ENCODE measurements at regions not wholly inside any gene's neighbourhood (a gene's known extent, or its start where the extent isn't known, plus 50 kb on each side); places are given as distances from the start of the nearest gene placed in this dataset.

GRCh38 chr1:184284900-184285299 lies 101.9 kb upstream of the C1orf21 start:
- DNase-seq: no peak

GRCh38 chr1:184285401-184286087 lies 101.3 kb upstream of the C1orf21 start:
- no peak for DNase-seq

GRCh38 chr1:184287001-184287400 lies 99.8 kb upstream of the C1orf21 start:
- no peak for DNase-seq

- no peak for DNase-seq
Measured at GRCh38 chr1:184289825-184290550, 96.8 kb upstream of the C1orf21 start.

GRCh38 chr1:184291701-184292100 lies 95.1 kb upstream of the C1orf21 start:
- DNase-seq: no peak

- DNase-seq: no peak
Measured at GRCh38 chr1:184292101-184292500, 94.7 kb upstream of the C1orf21 start.

- DNase-seq: no peak
Measured at GRCh38 chr1:184294101-184294500, 92.7 kb upstream of the C1orf21 start.

GRCh38 chr1:184296466-184297243 lies 90.2 kb upstream of the C1orf21 start:
- DNase-seq: no peak

GRCh38 chr1:184297244-184297750 lies 89.5 kb upstream of the C1orf21 start:
- no peak for DNase-seq

- DNase-seq: no peak
Measured at GRCh38 chr1:184298440-184299405, 88.1 kb upstream of the C1orf21 start.

- no peak for DNase-seq
Measured at GRCh38 chr1:184299406-184299790, 87.4 kb upstream of the C1orf21 start.

GRCh38 chr1:184299796-184300195 lies 87.0 kb upstream of the C1orf21 start:
- no peak for DNase-seq

- no peak for DNase-seq
Measured at GRCh38 chr1:184300446-184300845, 86.4 kb upstream of the C1orf21 start.

- no peak for DNase-seq
Measured at GRCh38 chr1:184301227-184301626, 85.6 kb upstream of the C1orf21 start.

GRCh38 chr1:184302346-184302745 lies 84.5 kb upstream of the C1orf21 start:
- no peak for DNase-seq

- DNase-seq: no peak
Measured at GRCh38 chr1:184310157-184310819, 76.5 kb upstream of the C1orf21 start.

GRCh38 chr1:184311580-184311979 lies 75.2 kb upstream of the C1orf21 start:
- no peak for DNase-seq

GRCh38 chr1:184315254-184315653 lies 71.6 kb upstream of the C1orf21 start:
- no peak for DNase-seq

- no peak for DNase-seq
Measured at GRCh38 chr1:184319879-184320278, 67.0 kb upstream of the C1orf21 start.

GRCh38 chr1:184322253-184322652 lies 64.6 kb upstream of the C1orf21 start:
- no peak for DNase-seq

GRCh38 chr1:184324972-184325371 lies 61.9 kb upstream of the C1orf21 start:
- DNase-seq: no peak

GRCh38 chr1:184326278-184326677 lies 60.6 kb upstream of the C1orf21 start:
- no peak for DNase-seq
